OCI-M1 (cell line): ENCODE measurements at regions not wholly inside any gene's neighbourhood (a gene's known extent, or its start where the extent isn't known, plus 50 kb on each side); places are given as distances from the start of the nearest gene placed in this dataset.
"Not testable (repeated sequence)": the region's sequence is repeated elsewhere in the genome, so short reads cannot be mapped to it uniquely, and the experiment has no call there.

ENCODE experiments used
- DNase-seq: peaks from one replicate; lab custom pipeline; 2025; lab: John Stamatoyannopoulos, UW

DNA sequence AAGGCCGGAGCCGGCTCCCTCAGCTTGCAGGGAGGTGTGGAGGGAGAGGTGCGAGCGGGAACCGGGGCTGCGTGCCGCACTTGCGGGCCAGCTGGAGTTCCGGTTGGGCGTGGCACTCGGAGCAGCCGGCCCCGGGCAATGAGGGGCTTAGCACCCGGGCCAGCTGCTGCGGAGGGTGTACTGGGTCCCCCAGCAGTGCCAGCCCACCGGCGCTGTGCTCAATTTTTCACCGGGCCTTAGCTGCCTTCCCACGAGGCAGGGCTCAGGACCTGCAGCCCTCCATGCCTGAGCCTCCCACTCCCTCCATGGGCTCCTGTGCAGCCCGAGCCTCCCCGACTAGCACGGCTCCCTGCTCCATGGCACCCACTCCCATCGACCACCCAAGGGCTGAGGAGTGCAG lies 62.2 kb upstream of the ANKRD55 start:
- DNase-seq = not testable (repeated sequence)

DNA sequence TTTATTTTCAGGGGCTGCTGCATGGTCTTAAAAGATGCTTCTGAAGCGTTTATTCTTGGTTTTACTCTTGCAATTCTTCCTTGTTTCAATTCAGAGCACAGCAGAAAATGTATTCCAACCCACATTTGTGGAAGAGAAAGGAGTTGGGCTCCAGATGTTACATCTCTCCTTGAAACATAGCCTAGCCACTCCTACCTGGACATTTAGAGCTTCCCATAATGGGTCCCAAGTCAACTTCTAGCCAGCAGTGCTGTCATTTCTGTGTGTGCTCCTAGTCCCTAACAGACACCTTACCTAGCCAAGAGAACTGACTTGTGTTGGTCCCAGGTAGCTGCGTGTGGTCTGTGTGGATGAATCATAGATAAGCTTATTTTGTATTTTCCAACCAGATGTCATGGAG lies 61.2 kb upstream of the ANKRD55 start:
- no peak for DNase-seq

DNA sequence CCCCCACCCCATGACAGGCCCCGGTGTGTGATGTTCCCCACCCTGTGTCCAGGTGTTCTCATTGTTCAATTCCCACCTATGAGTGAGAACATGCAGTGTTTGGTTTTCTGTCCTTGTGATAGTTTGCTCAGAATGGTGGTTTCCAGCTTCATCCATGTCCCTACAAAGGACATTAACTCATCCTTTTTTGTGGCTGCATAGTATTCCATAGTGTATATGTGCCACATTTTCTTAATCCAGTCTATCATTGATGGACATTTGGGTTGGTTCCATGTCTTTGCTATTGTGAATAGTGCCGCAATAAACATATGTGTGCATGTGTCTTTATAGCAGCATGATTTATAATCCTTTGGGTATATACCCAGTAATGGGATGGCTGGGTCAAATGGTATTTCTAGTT lies 59.7 kb upstream of the ANKRD55 start:
- not testable (repeated sequence) for DNase-seq

DNA sequence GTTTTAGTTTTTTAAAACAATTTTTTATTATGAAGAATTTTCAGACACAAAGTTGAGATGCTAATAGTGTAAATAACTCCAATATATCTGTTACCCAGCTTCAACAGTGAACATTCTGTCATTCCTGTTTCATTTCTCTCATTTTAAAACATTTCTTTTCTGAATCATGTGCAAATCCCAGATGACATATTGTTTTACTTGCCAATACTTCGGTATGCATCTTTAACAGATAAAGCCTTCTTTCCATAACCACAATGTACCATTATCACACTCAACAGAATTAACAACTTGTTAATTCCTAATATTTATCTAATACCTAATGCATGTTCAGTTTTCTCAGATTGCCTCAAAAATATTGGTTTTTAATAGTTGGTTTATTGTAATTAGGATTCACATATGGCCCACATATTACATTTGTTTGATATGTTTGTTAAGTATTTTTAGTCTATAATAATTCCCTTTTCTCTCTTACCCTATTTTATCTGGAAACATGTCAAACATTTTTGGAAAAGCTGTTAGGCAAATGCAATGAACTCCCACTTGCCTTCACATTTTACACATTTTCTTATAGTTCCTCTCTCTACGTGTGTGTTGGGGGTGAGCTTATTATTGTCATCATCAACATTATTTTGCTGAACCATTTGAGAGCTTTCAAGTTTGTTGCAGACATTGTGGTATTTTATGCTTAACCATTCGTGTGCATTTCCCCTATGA lies 58.7 kb upstream of the ANKRD55 start:
- DNase-seq = no peak

DNA sequence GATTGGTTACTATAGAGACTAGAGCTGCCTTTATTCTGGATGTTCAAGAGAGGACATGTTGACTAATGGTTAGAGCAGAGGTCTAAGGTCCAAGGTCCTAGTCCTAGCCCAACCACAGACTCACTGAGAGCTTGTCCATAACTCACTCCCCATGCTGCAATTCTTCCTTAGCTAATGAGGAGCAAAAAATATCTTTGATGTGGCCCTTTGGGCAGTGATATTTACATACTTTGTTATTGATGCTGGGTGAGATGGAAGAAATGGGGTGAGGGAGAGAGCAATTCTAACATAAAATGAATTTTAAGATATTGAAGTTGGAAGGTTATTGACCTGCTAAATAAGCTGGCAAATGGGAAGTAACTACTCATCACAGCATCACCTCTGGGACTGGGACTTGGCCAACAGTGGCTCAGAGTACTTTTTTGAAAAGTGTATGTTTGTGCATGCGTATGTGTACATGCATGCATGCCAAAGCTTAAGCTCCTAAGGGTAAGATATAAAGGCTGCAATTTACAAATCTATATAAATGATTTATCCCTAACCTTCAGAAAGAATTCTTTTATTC lies 58.0 kb upstream of the ANKRD55 start:
- no peak for DNase-seq

DNA sequence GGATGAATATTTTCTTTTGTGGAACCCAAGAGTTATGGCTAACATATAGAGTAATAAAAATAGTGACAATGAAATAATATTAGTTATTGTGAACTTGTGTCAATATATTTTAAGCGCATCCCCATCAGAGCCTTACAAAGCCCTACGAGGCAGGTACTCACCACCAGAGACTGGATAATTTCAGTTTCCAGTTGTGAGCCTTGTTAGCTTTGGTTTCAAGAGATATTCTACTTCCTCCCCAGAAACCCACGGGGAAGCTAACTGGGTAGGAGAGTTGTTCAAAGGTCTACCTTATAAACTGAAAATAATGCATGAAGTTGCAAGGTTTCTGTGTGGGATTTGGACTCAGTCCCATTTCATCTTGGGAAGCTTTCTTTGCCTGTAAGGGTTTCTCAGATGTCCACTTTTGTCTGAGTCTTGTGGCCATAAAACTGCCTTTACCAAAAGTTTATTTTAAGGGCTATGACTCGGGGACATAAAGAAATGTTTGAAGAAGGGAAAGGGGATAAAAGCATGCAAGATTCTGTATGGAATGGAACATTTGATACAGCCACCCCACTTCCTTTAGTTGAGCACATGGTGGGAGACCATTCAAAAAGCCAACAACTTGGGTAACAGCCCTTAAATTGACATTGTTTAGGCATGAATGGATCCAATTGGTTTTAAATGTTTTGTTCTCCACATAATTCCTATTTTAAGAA lies 57.4 kb upstream of the ANKRD55 start:
- DNase-seq = peak; percentile 36

DNA sequence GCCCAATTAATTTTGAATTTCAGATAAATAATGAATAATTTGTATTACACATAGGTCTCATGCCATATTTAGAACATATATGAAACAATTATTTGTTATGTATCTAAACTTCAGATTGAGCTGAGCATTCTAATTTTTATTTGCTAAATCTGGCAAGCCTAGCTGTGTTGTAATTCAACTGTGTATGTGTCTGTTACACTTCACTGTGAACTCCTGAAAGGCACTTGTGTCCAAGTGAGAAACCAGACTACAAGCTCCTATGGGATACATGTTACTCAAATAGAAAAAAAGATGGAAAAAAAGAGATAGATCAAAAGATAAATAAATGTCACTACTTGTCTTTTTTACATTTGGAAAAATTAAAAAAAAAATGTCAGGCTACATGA lies 56.5 kb upstream of the ANKRD55 start:
- DNase-seq = no peak

DNA sequence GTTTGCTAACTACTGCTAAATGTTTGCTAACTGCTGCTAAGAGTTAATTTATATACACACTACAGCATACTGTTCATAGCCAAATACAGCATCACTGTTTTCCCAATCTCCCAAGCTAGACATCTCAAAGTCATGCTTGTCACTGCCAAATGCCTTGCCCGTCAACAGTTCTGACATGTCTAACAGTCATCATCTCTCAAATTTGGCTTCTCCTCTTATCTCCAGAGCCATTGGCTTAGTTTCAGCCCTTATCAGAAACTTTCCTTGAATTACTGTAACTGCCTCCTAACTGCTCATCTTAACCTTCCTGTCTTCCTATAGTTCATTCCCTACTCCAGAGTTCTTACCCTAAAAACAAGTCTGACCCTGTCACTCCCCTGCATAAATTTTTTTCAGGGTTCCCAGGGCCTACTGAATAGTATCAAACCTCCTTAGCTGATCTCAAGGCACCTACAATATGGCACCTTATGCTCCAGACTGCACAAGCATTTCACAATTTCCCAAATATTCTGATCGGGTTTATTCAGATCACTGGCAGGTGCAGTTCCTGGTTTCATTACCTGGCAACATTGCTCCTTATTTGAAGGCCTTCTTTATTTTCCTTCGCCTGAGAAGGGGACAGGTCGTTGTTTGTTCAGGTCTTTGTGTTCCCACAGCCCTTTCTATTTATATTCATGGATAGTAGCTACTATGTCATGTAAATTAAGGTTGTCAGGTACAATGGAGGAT lies 55.9 kb upstream of the ANKRD55 start:
- peak; percentile 61 for DNase-seq

DNA sequence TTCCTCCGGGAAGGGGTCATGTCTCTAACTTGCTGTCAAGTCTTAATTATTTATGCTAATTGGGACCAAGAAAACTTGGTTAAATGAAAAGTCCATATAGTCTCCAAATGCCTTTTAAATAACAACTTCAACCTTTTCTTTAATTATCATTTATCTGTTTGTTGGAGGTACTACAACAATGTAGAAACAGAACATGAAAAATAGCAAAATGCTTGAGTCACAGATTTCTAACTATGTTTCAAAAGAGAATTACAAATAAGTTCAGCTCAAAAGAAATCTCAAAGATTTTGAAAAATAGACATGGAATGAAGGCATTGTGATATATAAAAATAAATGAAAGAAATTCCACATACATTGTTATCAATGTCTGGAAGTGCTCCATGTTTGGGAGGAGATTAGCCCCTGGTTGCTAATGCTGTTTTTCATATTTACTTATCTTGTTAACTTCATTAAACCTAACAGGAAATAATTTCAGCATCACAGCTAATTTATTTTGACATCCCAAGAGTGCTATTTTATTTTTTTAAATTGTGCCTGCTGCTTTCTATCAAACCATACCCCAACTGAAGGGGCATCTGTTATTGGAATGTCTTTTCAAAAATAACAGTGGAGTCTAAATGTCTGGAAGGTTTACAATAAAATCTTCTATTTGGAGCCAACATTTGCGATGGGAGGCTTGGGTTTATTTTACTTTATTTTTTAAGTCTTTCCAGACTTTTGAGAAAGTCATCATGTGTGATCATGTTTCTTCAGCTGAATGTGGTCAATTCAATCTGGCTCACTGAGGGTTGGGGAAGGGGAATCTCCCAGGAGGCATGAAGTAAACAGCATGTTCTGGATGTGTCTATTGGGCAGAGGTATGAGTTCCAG lies 53.1 kb upstream of the ANKRD55 start:
- no peak for DNase-seq

DNA sequence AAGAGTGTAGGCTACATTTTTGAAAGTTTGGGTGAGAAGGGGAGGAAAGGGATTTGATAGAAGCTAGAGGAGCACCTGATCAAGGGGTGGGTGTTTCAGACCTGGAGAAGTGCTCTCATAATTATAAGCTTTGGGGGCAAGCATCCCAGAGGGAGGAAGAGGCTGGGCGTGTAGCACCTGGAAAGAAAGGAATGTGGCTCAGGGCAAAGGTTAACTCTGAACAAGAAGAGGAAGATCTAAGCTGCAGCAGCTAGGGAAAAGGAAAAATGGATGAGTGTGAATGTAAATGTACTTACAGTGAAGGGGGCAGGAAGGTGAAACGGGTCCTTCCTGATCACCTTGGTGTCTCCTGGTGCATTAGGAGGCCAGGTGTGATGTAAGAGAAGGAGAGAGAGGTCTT lies 49.8 kb upstream of the ANKRD55 start:
- DNase-seq = no peak
